ENCODE measurements at regions not wholly inside any gene's neighbourhood (a gene's known extent, or its start where the extent isn't known, plus 50 kb on each side); places are given as distances from the start of the nearest gene placed in this dataset.

DNA sequence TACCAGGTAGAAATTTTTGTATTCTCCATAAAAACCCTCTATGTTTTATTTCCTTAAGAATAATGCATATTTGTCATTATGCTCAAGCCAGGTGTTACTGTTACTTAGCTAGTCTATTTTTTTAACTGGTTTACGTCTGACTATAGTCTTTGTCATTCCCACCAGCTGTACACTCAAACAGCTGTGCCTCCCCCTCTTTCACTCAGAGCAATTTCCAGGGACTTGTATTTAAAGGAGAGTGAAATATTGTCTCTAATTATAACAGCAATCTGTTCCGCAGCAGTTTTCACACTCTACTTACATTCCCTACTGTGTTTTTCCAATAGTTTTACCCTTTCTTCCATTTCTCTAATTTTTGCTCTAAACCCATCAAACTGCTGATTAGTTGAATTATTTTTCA lies 813.6 kb upstream of the MIR17HG start (continued):
- no peak for TF ChIP-seq RAD21 (IDR thresholded peaks at IDR 0.05)
- no peak for TF ChIP-seq NR2F2 (IDR thresholded peaks at IDR 0.05)
- TF ChIP-seq, protein P1, sequence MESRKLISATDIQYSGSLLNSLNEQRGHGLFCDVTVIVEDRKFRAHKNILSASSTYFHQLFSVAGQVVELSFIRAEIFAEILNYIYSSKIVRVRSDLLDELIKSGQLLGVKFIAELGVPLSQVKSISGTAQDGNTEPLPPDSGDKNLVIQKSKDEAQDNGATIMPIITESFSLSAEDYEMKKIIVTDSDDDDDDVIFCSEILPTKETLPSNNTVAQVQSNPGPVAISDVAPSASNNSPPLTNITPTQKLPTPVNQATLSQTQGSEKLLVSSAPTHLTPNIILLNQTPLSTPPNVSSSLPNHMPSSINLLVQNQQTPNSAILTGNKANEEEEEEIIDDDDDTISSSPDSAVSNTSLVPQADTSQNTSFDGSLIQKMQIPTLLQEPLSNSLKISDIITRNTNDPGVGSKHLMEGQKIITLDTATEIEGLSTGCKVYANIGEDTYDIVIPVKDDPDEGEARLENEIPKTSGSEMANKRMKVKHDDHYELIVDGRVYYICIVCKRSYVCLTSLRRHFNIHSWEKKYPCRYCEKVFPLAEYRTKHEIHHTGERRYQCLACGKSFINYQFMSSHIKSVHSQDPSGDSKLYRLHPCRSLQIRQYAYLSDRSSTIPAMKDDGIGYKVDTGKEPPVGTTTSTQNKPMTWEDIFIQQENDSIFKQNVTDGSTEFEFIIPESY (IDR thresholded peaks at IDR 0.05) = no peak
- TF ChIP-seq FOXA2 (IDR thresholded peaks at IDR 0.05) = no peak
- TF ChIP-seq HNF4G (IDR thresholded peaks at IDR 0.05) = no peak
- no peak for TF ChIP-seq MAX (IDR thresholded peaks at IDR 0.05)
- TF ChIP-seq FOXA1 (IDR thresholded peaks at IDR 0.05) = no peak
- TF ChIP-seq GABPA (IDR thresholded peaks at IDR 0.05 in 1 of 2, conservative IDR thresholded peaks at IDR 0.05 in 1 of 2) = no peak

DNA sequence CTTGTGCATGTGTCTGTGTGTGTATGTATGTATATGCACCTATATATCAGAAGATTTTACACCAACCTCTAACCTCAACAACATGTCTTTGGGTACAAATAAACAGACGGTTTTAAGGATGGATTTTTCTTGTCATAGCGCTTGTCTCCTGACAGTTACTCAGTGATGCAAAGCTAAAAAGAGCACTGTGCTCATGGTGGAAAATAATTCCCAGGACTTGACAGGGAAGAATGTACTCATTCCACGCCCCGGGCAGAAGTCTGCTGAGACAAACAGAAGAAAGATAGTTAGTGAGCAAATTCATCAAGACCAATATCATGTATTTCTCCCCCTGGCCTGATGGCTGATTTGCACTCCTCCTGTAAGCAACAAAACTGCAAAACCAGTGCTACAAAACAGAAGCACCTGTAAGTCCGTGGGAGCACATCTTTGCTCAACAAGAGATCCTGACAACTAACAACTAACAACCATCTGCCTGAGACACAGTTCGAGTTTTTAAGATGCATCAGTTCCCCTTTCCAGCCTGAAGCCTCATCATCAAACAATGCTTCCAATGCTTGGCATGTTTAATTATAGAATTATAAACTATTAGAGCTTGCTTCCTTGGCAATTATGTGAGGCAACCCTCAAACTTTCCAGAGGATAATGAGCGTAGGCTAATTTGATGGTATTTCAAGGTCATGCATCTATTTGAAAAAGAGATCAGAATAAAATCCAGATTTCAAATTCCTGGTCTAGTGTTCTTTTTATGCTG lies 812.7 kb upstream of the MIR17HG start:
- H3K4me3 ChIP-seq (ENCODE audit: low read depth in 1 of 3, low read length in 3 of 3) = no peak overlapping the region
- no peak overlapping the region for H3K9ac ChIP-seq (ENCODE audit: low read depth in 1 of 2, low read length in 2 of 2)
- H3K36me3 ChIP-seq (ENCODE audit: control insufficient read depth in 4 of 4, insufficient read depth in 3 of 4, low read depth in 1 of 4, low read length in 3 of 4) = no peaks in the 10 kb centered on the region
- DNase-seq (ENCODE audit: low spot score) = no peak
- H3K27ac ChIP-seq (ENCODE audit: low read depth in 1 of 2, low read length in 2 of 2) = no peak overlapping the region
- WGBS = 78% methylated on average over 7 of the region's 7 CpGs
- peaks cover 0 to 3% (median 0%) of the 10 kb centered on the region in 4 donors for H3K9me3 ChIP-seq (ENCODE audit: control insufficient read depth in 4 of 4, low read length in 3 of 4)
- TF ChIP-seq HNF4A (conservative IDR thresholded peaks at IDR 0.05) (no peak), TAF1 (conservative IDR thresholded peaks at IDR 0.05) (no peak), HNF4G (IDR thresholded peaks at IDR 0.05) (no peak), JUND (IDR thresholded peaks at IDR 0.05) (no peak), RXRA (IDR thresholded peaks at IDR 0.05) (no peak), FOXA1 (IDR thresholded peaks at IDR 0.05) (no peak), EGR1 (IDR thresholded peaks at IDR 0.05; ENCODE audit: low read depth in 2 of 2) (no peak), MAX (IDR thresholded peaks at IDR 0.05) (no peak), NR2F2 (IDR thresholded peaks at IDR 0.05) (no peak), GABPA (IDR thresholded peaks at IDR 0.05 in 1 of 2, conservative IDR thresholded peaks at IDR 0.05 in 1 of 2) (no peak)
- TF ChIP-seq, protein P1 (IDR thresholded peaks at IDR 0.05) = no peak
- H3K27me3 ChIP-seq (ENCODE audit: control insufficient read depth in 4 of 4, insufficient read depth in 4 of 4, low read length in 3 of 4) = no peaks in the 10 kb centered on the region
- H3K4me1 ChIP-seq (ENCODE audit: control insufficient read depth in 4 of 4, insufficient read depth in 4 of 4, low read length in 3 of 4) = no peaks in the 10 kb centered on the region

DNA sequence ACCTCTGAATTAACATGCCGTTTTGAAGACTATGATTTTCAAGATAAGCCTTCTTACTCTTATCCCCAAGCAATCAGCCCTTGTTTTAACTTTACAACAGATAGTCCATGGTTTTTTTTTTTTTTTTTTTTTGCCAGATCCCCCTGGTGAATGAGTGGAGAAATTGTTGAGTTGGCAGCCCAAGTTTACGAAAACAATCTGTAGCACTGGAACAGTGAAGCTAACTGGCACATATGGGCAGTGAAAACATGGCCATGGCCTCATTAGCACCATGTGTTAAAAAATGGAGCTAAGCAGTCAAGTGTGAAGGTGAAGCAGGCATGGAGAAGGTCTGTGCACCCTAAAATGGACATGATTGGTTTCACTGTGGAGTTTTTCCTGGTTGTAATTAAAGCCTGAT lies 812.1 kb upstream of the MIR17HG start:
- Histone ChIP-seq H3K9ac (ENCODE audit: low read depth in 1 of 2, low read length in 2 of 2) (no peak overlapping the region), H3K4me1 (ENCODE audit: control insufficient read depth in 4 of 4, insufficient read depth in 4 of 4, low read length in 3 of 4) (no peaks in the 10 kb centered on the region), H3K27me3 (ENCODE audit: control insufficient read depth in 4 of 4, insufficient read depth in 4 of 4, low read length in 3 of 4) (no peaks in the 10 kb centered on the region), H3K4me3 (ENCODE audit: low read depth in 1 of 3, low read length in 3 of 3) (no peak overlapping the region), H3K9me3 (ENCODE audit: control insufficient read depth in 4 of 4, low read length in 3 of 4) (peaks cover 0 to 3% (median 0%) of the 10 kb centered on the region in 4 donors), H3K27ac (ENCODE audit: low read depth in 1 of 2, low read length in 2 of 2) (no peak overlapping the region), H3K36me3 (ENCODE audit: control insufficient read depth in 4 of 4, insufficient read depth in 3 of 4, low read depth in 1 of 4, low read length in 3 of 4) (no peaks in the 10 kb centered on the region)
- no peak for DNase-seq (ENCODE audit: low spot score)
- 75% methylated on average over 2 of the region's 2 CpGs for WGBS
- no peak for TF ChIP-seq RAD21 (IDR thresholded peaks at IDR 0.05)
- no peak for TF ChIP-seq MAX (IDR thresholded peaks at IDR 0.05)
- TF ChIP-seq FOXA2 (IDR thresholded peaks at IDR 0.05) = no peak
- TF ChIP-seq EGR1 (IDR thresholded peaks at IDR 0.05; ENCODE audit: low read depth in 2 of 2) = no peak
- TF ChIP-seq ATF3 (IDR thresholded peaks at IDR 0.05) = no peak
- TF ChIP-seq, protein P2, sequence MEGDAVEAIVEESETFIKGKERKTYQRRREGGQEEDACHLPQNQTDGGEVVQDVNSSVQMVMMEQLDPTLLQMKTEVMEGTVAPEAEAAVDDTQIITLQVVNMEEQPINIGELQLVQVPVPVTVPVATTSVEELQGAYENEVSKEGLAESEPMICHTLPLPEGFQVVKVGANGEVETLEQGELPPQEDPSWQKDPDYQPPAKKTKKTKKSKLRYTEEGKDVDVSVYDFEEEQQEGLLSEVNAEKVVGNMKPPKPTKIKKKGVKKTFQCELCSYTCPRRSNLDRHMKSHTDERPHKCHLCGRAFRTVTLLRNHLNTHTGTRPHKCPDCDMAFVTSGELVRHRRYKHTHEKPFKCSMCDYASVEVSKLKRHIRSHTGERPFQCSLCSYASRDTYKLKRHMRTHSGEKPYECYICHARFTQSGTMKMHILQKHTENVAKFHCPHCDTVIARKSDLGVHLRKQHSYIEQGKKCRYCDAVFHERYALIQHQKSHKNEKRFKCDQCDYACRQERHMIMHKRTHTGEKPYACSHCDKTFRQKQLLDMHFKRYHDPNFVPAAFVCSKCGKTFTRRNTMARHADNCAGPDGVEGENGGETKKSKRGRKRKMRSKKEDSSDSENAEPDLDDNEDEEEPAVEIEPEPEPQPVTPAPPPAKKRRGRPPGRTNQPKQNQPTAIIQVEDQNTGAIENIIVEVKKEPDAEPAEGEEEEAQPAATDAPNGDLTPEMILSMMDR (IDR thresholded peaks at IDR 0.05; ENCODE audit: low read depth, low read length, missing input control) = no peak
- TF ChIP-seq FOXA1 (IDR thresholded peaks at IDR 0.05) = no peak
- no peak for TF ChIP-seq GABPA (IDR thresholded peaks at IDR 0.05 in 1 of 2, conservative IDR thresholded peaks at IDR 0.05 in 1 of 2)
- TF ChIP-seq, protein P1 (IDR thresholded peaks at IDR 0.05) = no peak
- no peak for TF ChIP-seq YY1 (IDR thresholded peaks at IDR 0.05)
- TF ChIP-seq TAF1 (conservative IDR thresholded peaks at IDR 0.05) = no peak

Data from liver (tissue), 8 donors.